ENCODE measurements at regions not wholly inside any gene's neighbourhood (a gene's known extent, or its start where the extent isn't known, plus 50 kb on each side); places are given as distances from the start of the nearest gene placed in this dataset.

DNA sequence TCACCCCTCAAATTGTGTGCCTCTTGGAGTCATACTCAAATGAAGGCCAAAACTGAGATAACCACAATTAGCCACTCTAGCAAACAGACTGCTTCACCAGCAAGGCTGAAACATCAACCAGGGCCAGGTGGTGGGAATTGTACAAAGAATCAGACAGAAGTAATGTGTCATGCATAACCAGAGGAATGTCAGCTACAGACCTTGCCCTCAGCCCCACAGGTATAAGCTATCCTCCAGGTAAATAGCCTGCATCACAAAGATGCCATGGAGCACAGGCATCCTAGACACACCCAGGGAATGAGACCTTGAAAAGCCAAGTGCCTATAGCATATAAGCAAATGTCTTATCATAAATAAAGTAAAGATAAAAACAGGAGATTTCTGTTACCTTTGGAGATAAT lies 242.7 kb downstream of the CETN3 start:
- TF ChIP-seq EZH2 (IDR thresholded peaks at IDR 0.05; ENCODE audit: low read length, unreplicated experiment), result no peak
- no peak for TF ChIP-seq CTCF (conservative IDR thresholded peaks at IDR 0.05; ENCODE audit: low read depth, low read length)
- no peak for TF ChIP-seq EZH2phosphoT487 (IDR thresholded peaks at IDR 0.05; ENCODE audit: borderline replicate concordance, low read length)

All from PC-3 (cell line).